ENCODE measurements at regions not wholly inside any gene's neighbourhood (a gene's known extent, or its start where the extent isn't known, plus 50 kb on each side); places are given as distances from the start of the nearest gene placed in this dataset.

- DNase-seq (ENCODE audit: low read depth): no peak
- TF ChIP-seq CTCF (conservative IDR thresholded peaks at IDR 0.05; ENCODE audit: low read length): no peak
- H3K4me3 ChIP-seq (ENCODE audit: low read length): no peak overlapping the region
Measured at GRCh38 chr20:12762725-12763124, 246.0 kb upstream of the SPTLC3 start.

- TF ChIP-seq CTCF (conservative IDR thresholded peaks at IDR 0.05; ENCODE audit: low read length): no peak
- DNase-seq (ENCODE audit: low read depth): no peak
Measured at GRCh38 chr20:12763406-12763805, 245.4 kb upstream of the SPTLC3 start.

GRCh38 chr20:12764053-12764452 lies 244.7 kb upstream of the SPTLC3 start:
- no peak overlapping the region for H3K4me3 ChIP-seq (ENCODE audit: low read length)
- DNase-seq (ENCODE audit: low read depth): no peak
- TF ChIP-seq CTCF (conservative IDR thresholded peaks at IDR 0.05; ENCODE audit: low read length): no peak

More at GRCh38 chr20:12763406-12763805, 245.4 kb upstream of the SPTLC3 start:
- no peak overlapping the region for H3K4me3 ChIP-seq (ENCODE audit: low read length)

GRCh38 chr20:12764851-12765250 lies 243.9 kb upstream of the SPTLC3 start:
- H3K4me3 ChIP-seq (ENCODE audit: low read length): no peak overlapping the region
- TF ChIP-seq CTCF (conservative IDR thresholded peaks at IDR 0.05; ENCODE audit: low read length): no peak
- no peak for DNase-seq (ENCODE audit: low read depth)

GRCh38 chr20:12773936-12774335 lies 234.8 kb upstream of the SPTLC3 start:
- H3K4me3 ChIP-seq (ENCODE audit: low read length): no peak overlapping the region
- TF ChIP-seq CTCF (conservative IDR thresholded peaks at IDR 0.05; ENCODE audit: low read length): no peak
- no peak for DNase-seq (ENCODE audit: low read depth)

- no peak for DNase-seq (ENCODE audit: low read depth)
Measured at GRCh38 chr20:12775041-12775440, 233.7 kb upstream of the SPTLC3 start.

GRCh38 chr20:12777016-12777415 lies 231.8 kb upstream of the SPTLC3 start:
- no peak overlapping the region for H3K4me3 ChIP-seq (ENCODE audit: low read length)
- no peak for TF ChIP-seq CTCF (conservative IDR thresholded peaks at IDR 0.05; ENCODE audit: low read length)
- no peak for DNase-seq (ENCODE audit: low read depth)

More at GRCh38 chr20:12775041-12775440, 233.7 kb upstream of the SPTLC3 start:
- TF ChIP-seq CTCF (conservative IDR thresholded peaks at IDR 0.05; ENCODE audit: low read length): no peak
- H3K4me3 ChIP-seq (ENCODE audit: low read length): no peak overlapping the region
